Psoas muscle (tissue), 7 donors: ENCODE measurements at regions not wholly inside any gene's neighbourhood (a gene's known extent, or its start where the extent isn't known, plus 50 kb on each side); places are given as distances from the start of the nearest gene placed in this dataset.

Experiments
- ATAC-seq, 4 donors: fragments of 200-7000 bp; cut with Tn5 transposase; one replicate each; pipeline ENCODE4 v1.9.1; 2020; ENCODE audit warnings: moderate library complexity in 3 of 4, mild to moderate bottlenecking in 2 of 4
- DNase-seq, 2 donors: peaks; one replicate each; pipeline ENCODE4 v3.0.0-alpha.2; 2020
- H3K27ac ChIP-seq: fragments of 200-600 bp; one replicate; pipeline ENCODE4 v1.8.0; 2022
- H3K27me3 ChIP-seq, 3 donors: fragments of 200-600 bp in 1 of 3; one replicate each; pipeline versions ENCODE4 v1.6.1 to v1.8.0; 2013 to 2022; ENCODE audit warnings: low read length in 2 of 3, mild to moderate bottlenecking in 2 of 3, moderate library complexity in 1 of 3; ENCODE audit not compliant: insufficient read depth in 3 of 3
- H3K36me3 ChIP-seq, 2 donors: fragments of 200-600 bp in 1 of 2; one replicate each; pipeline versions ENCODE4 v1.6.1 to v1.8.0; 2013 to 2022; ENCODE audit warnings: low read depth in 1 of 2, mild to moderate bottlenecking in 1 of 2, moderate library complexity in 1 of 2; ENCODE audit not compliant: insufficient read depth in 1 of 2
- H3K4me1 ChIP-seq: fragments of 200-600 bp; one replicate; pipeline ENCODE4 v1.8.0; 2022
- H3K4me3 ChIP-seq: fragments of 200-600 bp; one replicate; pipeline ENCODE4 v1.8.0; 2022; ENCODE audit warnings: mild to moderate bottlenecking
- H3K9me3 ChIP-seq: fragments of 200-600 bp; one replicate; pipeline ENCODE4 v1.8.0; 2022
- WGBS, 3 donors: extraction: QIAGEN DNeasy Blood & Tissue Kit; methylation state at CpG; one replicate each; pipeline versions ENCODE4 v1.1.6 to v1.1.7; 2013; 5-methylcytosine and 5-hydroxymethylcytosine counted together
- intact Hi-C, 2 donors: fragments of 100-400 bp; cut with DNase I; formaldehyde crosslinking; loops; one replicate each; pipeline versions ENCODE4 v1.11.0 to v1.14.2; 2022
- TF ChIP-seq, protein P1 (sequence below): fragments of 200-600 bp; IDR thresholded peaks from one replicate; pipeline ENCODE4 v1.8.0; 2022; ENCODE audit warnings: antibody characterized with exemption
- donor health status: healthy with polysubstance abuse.
- donor health status: DM: no; HTN: no; CAD: no; lungs with moderate emphysema.
- donor health status: Bipolar disorder and iron deficiency.
- donor health status: healthy.
- donor health status: DM: yes; HTN: yes; CAD: no.
- donor health status: DM: no; HTN: no; CAD: no.
- donor health status: DM: yes; HTN: yes; CAD: no.

DNA sequence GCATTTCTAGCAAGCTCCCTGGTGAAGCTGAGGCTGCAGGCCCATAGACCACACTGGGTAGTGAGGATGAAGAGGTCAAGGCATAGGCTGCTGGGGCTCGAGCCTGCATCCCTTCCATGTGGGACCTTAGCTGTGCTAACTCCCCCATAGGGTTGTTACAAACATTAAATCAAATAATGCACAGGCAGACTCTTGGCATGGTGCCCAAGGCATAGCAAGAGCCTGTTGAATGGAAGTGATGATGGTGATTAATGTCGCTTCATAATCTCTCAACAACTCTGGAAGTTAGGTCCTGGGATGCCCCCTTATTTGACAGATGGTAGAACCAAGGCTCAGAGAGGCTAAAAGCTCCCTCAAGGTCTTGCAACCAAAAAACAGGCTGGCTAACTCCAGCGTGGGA lies 283.9 kb upstream of the EEF2KMT start:
- no peak overlapping the region for H3K4me3 ChIP-seq
- ATAC-seq (no peak), DNase-seq (no peak)
- TF ChIP-seq, protein P1, sequence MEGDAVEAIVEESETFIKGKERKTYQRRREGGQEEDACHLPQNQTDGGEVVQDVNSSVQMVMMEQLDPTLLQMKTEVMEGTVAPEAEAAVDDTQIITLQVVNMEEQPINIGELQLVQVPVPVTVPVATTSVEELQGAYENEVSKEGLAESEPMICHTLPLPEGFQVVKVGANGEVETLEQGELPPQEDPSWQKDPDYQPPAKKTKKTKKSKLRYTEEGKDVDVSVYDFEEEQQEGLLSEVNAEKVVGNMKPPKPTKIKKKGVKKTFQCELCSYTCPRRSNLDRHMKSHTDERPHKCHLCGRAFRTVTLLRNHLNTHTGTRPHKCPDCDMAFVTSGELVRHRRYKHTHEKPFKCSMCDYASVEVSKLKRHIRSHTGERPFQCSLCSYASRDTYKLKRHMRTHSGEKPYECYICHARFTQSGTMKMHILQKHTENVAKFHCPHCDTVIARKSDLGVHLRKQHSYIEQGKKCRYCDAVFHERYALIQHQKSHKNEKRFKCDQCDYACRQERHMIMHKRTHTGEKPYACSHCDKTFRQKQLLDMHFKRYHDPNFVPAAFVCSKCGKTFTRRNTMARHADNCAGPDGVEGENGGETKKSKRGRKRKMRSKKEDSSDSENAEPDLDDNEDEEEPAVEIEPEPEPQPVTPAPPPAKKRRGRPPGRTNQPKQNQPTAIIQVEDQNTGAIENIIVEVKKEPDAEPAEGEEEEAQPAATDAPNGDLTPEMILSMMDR, result no peak
- H3K27ac ChIP-seq, result no peak overlapping the region
- no peaks in the 10 kb centered on the region for H3K4me1 ChIP-seq
- H3K27me3 ChIP-seq, result no peaks in the 10 kb centered on the region
- H3K36me3 ChIP-seq, result no peaks in the 10 kb centered on the region
- WGBS, 3 donors, result 62 to 82% (median 72%) methylated on average over 3 of the region's 3 CpGs
- intact Hi-C loops, result no loop called here
- H3K9me3 ChIP-seq, result no peaks in the 10 kb centered on the region

DNA sequence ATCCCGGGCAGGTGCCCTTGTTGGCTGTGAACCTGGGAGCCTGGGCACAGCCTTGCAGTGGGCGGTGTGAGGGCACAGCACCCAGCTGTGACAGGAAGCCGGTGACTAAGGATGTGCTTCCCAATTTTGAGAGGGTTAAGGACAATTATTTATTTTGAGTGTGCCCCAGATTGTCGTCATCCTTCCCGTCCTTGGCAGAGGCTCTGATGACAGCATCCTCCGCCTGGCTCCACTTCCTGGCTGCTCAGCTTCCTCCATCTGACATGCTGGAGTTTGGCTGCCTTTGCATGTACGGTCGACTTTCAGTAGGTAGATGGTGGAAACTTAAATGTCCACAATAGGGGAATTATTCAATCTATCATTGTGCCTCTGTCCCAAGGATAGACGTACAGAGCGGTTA lies 282.4 kb upstream of the EEF2KMT start:
- TF ChIP-seq, protein P1, result no peak
- WGBS, 3 donors, result 32 to 41% (median 36%) methylated on average over 10 of the region's 10 CpGs
- H3K9me3 ChIP-seq, result no peaks in the 10 kb centered on the region
- H3K36me3 ChIP-seq, result no peaks in the 10 kb centered on the region
- DNase-seq (no peak), ATAC-seq (no peak)
- H3K4me1 ChIP-seq, result no peaks in the 10 kb centered on the region
- H3K27me3 ChIP-seq, result no peaks in the 10 kb centered on the region
- intact Hi-C loops, result loop anchor here in 1 of 2 donors (10.0 kb wide), 1 partner anchor 65 kb away; no protein-coding TSS in a partner anchor
- H3K4me3 ChIP-seq, result no peak overlapping the region
- H3K27ac ChIP-seq, result no peak overlapping the region

DNA sequence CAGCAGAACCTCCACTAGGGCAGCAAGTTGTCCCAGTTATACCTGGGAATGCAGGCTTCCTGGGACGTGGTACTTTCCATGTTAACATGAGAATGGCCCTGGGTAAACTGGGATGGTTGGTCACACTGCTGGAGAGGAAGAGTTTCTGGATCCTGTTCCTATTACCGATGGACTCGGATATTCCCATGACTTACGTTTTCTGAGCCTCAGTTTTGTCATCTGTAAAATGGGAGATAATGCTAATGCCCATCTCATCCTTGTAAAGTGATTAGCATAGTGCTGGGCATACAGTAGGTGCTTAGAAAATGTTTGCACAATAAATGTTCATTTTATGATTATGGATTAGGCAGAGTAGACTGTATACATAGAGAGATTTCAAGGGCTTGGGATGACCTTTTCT lies 280.9 kb upstream of the EEF2KMT start:
- Histone ChIP-seq H3K4me1 (no peaks in the 10 kb centered on the region), H3K9me3 (no peaks in the 10 kb centered on the region), H3K27ac (no peak overlapping the region), H3K27me3 (no peaks in the 10 kb centered on the region), H3K36me3 (no peaks in the 10 kb centered on the region), H3K4me3 (no peak overlapping the region)
- no peak for DNase-seq
- WGBS, 3 donors, result 77 to 80% (median 80%) methylated on average over 4 of the region's 4 CpGs
- intact Hi-C loops, result loop anchor here in 1 of 2 donors (10.0 kb wide), 1 partner anchor 64 kb away; no protein-coding TSS in a partner anchor
- no peak for ATAC-seq
- TF ChIP-seq, protein P1, result no peak

DNA sequence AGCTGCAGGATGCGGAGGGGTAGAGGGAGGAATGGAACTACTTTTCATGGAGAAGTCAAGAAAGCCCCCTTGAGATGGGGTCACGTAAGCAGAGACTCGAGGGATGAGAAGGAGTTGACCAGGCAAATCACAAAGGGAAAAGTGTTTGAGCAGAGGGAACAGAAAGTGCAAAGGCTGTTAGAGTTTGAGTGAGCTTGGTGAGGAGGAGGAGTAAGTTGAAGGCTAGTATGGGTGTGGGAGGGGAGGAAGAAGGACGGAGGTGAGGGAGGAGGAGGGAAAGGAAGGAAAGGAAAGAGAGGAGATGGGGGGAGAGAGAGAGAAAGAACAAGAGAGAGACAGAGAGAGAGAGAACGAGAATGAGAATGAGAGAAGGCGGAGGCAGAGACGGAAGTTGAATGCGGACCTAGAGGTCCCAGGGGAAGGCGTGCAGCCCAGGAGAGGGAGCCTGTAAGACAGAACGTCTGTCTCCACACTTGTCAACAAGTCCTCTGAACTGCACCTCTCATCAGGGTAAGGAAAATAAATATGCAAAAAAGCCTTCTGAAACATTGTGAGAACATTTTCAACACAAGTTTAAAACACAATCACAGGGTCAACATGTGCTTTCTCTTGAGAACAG lies 279.8 kb upstream of the EEF2KMT start:
- TF ChIP-seq, protein P1, result no peak
- no peak for DNase-seq
- intact Hi-C loops, result loop anchor here in 1 of 2 donors (10.0 kb wide), 1 partner anchor 63 kb away; no protein-coding TSS in a partner anchor
- ATAC-seq, result no peak
- Histone ChIP-seq H3K4me1 (no peaks in the 10 kb centered on the region), H3K36me3 (no peaks in the 10 kb centered on the region), H3K4me3 (no peak overlapping the region), H3K27me3 (no peaks in the 10 kb centered on the region), H3K27ac (no peak overlapping the region), H3K9me3 (no peaks in the 10 kb centered on the region)
- 46 to 52% (median 49%) methylated on average over 9 to 10 of the region's 10 CpGs for WGBS, 3 donors

DNA sequence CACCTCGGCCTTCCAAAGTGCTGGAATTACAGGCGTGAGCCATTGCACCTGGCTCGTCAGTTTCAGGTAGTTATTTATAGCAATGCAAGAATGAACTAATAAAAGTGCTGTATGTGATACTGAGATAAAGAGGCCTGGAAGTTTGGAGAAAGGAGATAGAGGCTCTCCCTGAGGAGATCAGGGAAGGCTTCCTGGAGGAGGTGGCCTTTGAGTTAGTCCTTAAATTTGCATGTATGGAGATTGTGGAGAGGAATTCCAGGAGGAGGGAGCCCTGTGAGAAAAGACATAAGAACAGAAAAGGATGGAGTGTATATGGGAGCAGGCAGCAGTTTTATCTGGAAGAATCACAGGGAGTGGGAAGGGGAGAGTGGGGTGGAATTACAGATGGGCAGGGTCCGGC lies 276.6 kb upstream of the EEF2KMT start:
- DNase-seq, result no peak

More for the DNA sequence above, 276.6 kb upstream of the EEF2KMT start:
- H3K9me3 ChIP-seq, result no peaks in the 10 kb centered on the region
- TF ChIP-seq, protein P1, result no peak
- 62 to 74% (median 66%) methylated on average over 4 of the region's 4 CpGs for WGBS, 3 donors
- ATAC-seq, result no peak
- H3K4me3 ChIP-seq, result no peak overlapping the region
- no peaks in the 10 kb centered on the region for H3K4me1 ChIP-seq
- H3K27ac ChIP-seq, result no peak overlapping the region
- H3K27me3 ChIP-seq, result no peaks in the 10 kb centered on the region
- H3K36me3 ChIP-seq, result no peaks in the 10 kb centered on the region
- intact Hi-C loops, result loop anchor here in 1 of 2 donors (10.0 kb wide), 1 partner anchor 59 kb away; no protein-coding TSS in a partner anchor
